ENCODE measurements at regions not wholly inside any gene's neighbourhood (a gene's known extent, or its start where the extent isn't known, plus 50 kb on each side); places are given as distances from the start of the nearest gene placed in this dataset.

DNA sequence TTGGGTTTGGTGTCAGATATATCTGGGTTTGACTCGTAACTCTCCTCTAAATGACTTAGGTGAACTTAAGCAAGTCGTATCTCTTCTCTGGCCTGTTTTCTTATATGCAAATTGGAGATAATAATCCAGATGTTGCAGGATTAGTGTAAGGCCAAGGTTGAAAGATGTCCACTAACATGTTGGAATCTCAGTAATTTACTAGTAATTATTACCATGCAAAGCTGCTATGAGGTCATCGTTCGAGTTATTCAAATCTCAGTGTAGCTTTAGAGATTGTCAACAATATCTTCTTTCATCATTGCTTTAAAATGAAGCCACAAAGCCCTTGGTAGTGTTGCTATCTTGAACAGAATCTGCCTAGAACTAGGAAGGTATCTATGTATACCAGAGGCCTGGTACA, 437.7 kb upstream of the KLF4 start:
- TF ChIP-seq, protein P1, sequence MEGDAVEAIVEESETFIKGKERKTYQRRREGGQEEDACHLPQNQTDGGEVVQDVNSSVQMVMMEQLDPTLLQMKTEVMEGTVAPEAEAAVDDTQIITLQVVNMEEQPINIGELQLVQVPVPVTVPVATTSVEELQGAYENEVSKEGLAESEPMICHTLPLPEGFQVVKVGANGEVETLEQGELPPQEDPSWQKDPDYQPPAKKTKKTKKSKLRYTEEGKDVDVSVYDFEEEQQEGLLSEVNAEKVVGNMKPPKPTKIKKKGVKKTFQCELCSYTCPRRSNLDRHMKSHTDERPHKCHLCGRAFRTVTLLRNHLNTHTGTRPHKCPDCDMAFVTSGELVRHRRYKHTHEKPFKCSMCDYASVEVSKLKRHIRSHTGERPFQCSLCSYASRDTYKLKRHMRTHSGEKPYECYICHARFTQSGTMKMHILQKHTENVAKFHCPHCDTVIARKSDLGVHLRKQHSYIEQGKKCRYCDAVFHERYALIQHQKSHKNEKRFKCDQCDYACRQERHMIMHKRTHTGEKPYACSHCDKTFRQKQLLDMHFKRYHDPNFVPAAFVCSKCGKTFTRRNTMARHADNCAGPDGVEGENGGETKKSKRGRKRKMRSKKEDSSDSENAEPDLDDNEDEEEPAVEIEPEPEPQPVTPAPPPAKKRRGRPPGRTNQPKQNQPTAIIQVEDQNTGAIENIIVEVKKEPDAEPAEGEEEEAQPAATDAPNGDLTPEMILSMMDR (IDR thresholded peaks at IDR 0.05): no peak
- TF ChIP-seq POLR2AphosphoS5 (IDR thresholded peaks at IDR 0.05) (no peak), POLR2A (IDR thresholded peaks at IDR 0.05) (no peak)
